ENCODE measurements at regions not wholly inside any gene's neighbourhood (a gene's known extent, or its start where the extent isn't known, plus 50 kb on each side); places are given as distances from the start of the nearest gene placed in this dataset.

DNA sequence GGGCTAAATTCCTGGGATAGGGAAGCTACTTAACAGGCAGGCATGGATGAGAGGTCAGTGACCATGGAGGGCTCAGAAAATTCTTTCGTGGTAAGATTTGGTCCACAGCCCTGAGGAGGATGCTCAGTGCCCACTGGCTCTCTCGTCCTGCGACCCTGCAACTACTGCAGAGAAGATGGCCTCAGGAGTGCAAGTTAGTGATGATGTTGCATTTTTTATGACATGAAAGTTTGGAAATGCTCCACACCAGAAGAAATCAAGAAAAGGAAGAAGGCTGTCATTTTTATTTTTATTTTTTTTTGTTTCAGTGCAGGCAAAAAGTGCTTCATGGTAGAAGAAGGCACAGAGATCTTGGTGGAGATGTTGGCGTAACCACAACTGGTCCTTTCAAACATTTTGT is 238.6 kb upstream of the PARD3B start:
- intact Hi-C loops (cut with micrococcal nuclease): no loop called here
- H3K36me3 Mint-ChIP-seq (ENCODE audit: low read depth): no peaks in the 10 kb centered on the region
- no peak overlapping the region for H3K4me3 Mint-ChIP-seq
- H3K27ac Mint-ChIP-seq: no peak overlapping the region
- H3K9me3 Mint-ChIP-seq: no peaks in the 10 kb centered on the region
- ATAC-seq (ENCODE audit: low read depth) (no peak), DNase-seq (no peak)
- no peak for TF ChIP-seq CTCF (IDR thresholded peaks at IDR 0.05)
- peaks cover 1% of the 10 kb centered on the region for H3K27me3 Mint-ChIP-seq
- POLR2A ChIA-PET: no interaction called here
- no peaks in the 10 kb centered on the region for H3K4me1 Mint-ChIP-seq
- CTCF ChIA-PET: no interaction called here

GRCh38 chr2:204312105-204312504 is 233.2 kb upstream of the PARD3B start:
- peaks cover 2% of the 10 kb centered on the region for H3K27me3 Mint-ChIP-seq
- CTCF ChIA-PET: interaction anchor here (0.9 kb wide), 1 partner anchor 10 kb away, joined by 4 read pairs; no protein-coding TSS in a partner anchor
- POLR2A ChIA-PET: no interaction called here
- H3K27ac Mint-ChIP-seq: no peak overlapping the region
- DNase-seq: no peak
- intact Hi-C loops (cut with micrococcal nuclease): no loop called here
- H3K36me3 Mint-ChIP-seq (ENCODE audit: low read depth): no peaks in the 10 kb centered on the region
- H3K9me3 Mint-ChIP-seq: no peaks in the 10 kb centered on the region
- ATAC-seq (ENCODE audit: low read depth): no peak
- H3K4me3 Mint-ChIP-seq: no peak overlapping the region
- no peak for TF ChIP-seq CTCF (IDR thresholded peaks at IDR 0.05)
- H3K4me1 Mint-ChIP-seq: no peaks in the 10 kb centered on the region

- intact Hi-C loops (cut with micrococcal nuclease): no loop called here
- H3K36me3 Mint-ChIP-seq (ENCODE audit: low read depth): no peaks in the 10 kb centered on the region
- ChIA-PET CTCF (no interaction called here), POLR2A (no interaction called here)
- DNase-seq (no peak), ATAC-seq (ENCODE audit: low read depth) (no peak)
- H3K9me3 Mint-ChIP-seq: no peaks in the 10 kb centered on the region
- no peak for TF ChIP-seq CTCF (IDR thresholded peaks at IDR 0.05)
- H3K27ac Mint-ChIP-seq: no peak overlapping the region
- no peak overlapping the region for H3K4me3 Mint-ChIP-seq
- H3K4me1 Mint-ChIP-seq: no peaks in the 10 kb centered on the region
- peaks cover 8% of the 10 kb centered on the region for H3K27me3 Mint-ChIP-seq
Measured at GRCh38 chr2:204313256-204313655, 232.0 kb upstream of the PARD3B start.

DNA sequence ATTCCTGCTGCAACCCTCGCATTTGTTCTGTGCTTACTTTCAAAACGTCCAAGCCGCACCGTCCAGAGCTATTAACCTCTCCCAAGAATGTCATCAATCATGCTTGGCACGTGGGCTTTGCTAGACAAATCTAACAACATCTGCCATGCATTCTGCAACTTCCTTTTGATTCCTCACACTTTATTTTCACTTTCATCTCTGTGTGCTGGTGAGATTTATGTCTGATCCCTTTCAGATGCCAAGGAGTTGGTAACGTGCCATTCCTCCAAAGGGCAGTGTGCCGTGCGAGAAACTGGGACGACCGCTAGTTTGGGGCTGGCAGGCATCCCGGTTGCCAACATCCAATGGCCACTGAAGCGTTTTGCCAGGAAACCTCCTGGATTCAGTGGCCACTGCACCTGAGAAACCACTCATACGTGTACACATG is 230.0 kb upstream of the PARD3B start:
- TF ChIP-seq CTCF (IDR thresholded peaks at IDR 0.05): no peak
- DNase-seq (no peak), ATAC-seq (ENCODE audit: low read depth) (no peak)
- no peaks in the 10 kb centered on the region for H3K9me3 Mint-ChIP-seq
- POLR2A ChIA-PET: no interaction called here
- H3K4me3 Mint-ChIP-seq: no peak overlapping the region
- H3K27ac Mint-ChIP-seq: no peak overlapping the region
- peaks cover 8% of the 10 kb centered on the region for H3K27me3 Mint-ChIP-seq
- no peaks in the 10 kb centered on the region for H3K4me1 Mint-ChIP-seq
- H3K36me3 Mint-ChIP-seq (ENCODE audit: low read depth): no peaks in the 10 kb centered on the region
- intact Hi-C loops (cut with micrococcal nuclease): no loop called here
- CTCF ChIA-PET: no interaction called here

DNA sequence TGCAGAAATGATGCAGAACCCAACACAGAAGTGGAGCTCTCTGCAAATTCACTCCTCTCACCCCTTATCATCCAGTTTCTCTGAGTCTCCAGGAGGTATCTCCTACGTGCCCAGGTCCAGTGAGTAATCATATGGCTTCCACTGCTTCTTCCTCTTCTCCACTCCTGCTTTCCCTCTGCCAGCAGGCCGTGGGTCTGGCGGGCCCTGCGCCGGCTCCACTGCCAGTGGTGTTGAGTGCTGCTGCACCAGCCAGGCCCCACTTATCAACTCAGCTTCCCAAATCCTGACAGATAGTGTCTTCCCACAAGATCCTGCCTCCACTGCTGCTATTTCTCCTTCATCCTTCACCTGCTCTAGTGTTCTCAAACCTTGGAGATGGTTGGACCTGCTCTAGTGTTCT is 227.6 kb upstream of the PARD3B start:
- POLR2A ChIA-PET: no interaction called here
- intact Hi-C loops (cut with micrococcal nuclease): no loop called here
- Mint-ChIP-seq H3K9me3 (no peaks in the 10 kb centered on the region), H3K36me3 (ENCODE audit: low read depth) (no peaks in the 10 kb centered on the region), H3K27me3 (peaks cover 8% of the 10 kb centered on the region), H3K27ac (no peak overlapping the region), H3K4me1 (no peaks in the 10 kb centered on the region), H3K4me3 (no peak overlapping the region)
- DNase-seq (no peak), ATAC-seq (ENCODE audit: low read depth) (no peak)
- CTCF ChIA-PET: no interaction called here
- TF ChIP-seq CTCF (IDR thresholded peaks at IDR 0.05): no peak
